ENCODE measurements at regions not wholly inside any gene's neighbourhood (a gene's known extent, or its start where the extent isn't known, plus 50 kb on each side); places are given as distances from the start of the nearest gene placed in this dataset.
A peak's percentile ranks its signal among the peaks of the same experiment; 100 is the strongest.

- TF ChIP-seq CEBPB (tag; IDR thresholded peaks at IDR 0.05) = peak; percentile 52; the same call in 1 of the 2 replicates
- TF ChIP-seq POLR2A (conservative IDR thresholded peaks at IDR 0.05) = no peak
- TF ChIP-seq KDM1A (IDR thresholded peaks at IDR 0.05) = no peak
Measured at GRCh38 chr13:88637935-88638334, 966.8 kb downstream of the SLITRK5 start.

All from K562 (cell line).